ENCODE measurements at regions not wholly inside any gene's neighbourhood (a gene's known extent, or its start where the extent isn't known, plus 50 kb on each side); places are given as distances from the start of the nearest gene placed in this dataset.

- no peaks in the 10 kb centered on the region for H3K4me1 Mint-ChIP-seq (ENCODE audit: low read depth)
- DNase-seq, result no peak
- no peak overlapping the region for H3K27ac Mint-ChIP-seq
- CTCF ChIA-PET, result no interaction called here
- no peak overlapping the region for H3K4me3 Mint-ChIP-seq
- H3K36me3 Mint-ChIP-seq (ENCODE audit: low read depth), result no peaks in the 10 kb centered on the region
- intact Hi-C loops (cut with micrococcal nuclease), result no loop called here
- peaks cover 34% of the 10 kb centered on the region for H3K9me3 Mint-ChIP-seq
- no peaks in the 10 kb centered on the region for H3K27me3 Mint-ChIP-seq (ENCODE audit: low read depth)
Observed at GRCh38 chr16:76741623-76742022, 449.4 kb upstream of the MON1B start.

- Mint-ChIP-seq H3K27me3 (ENCODE audit: low read depth) (no peaks in the 10 kb centered on the region), H3K4me1 (ENCODE audit: low read depth) (no peaks in the 10 kb centered on the region), H3K9me3 (peaks cover 6% of the 10 kb centered on the region), H3K27ac (no peak overlapping the region), H3K4me3 (no peak overlapping the region), H3K36me3 (ENCODE audit: low read depth) (no peaks in the 10 kb centered on the region)
- no peak for DNase-seq
- CTCF ChIA-PET, result no interaction called here
- intact Hi-C loops (cut with micrococcal nuclease), result no loop called here
Observed at GRCh38 chr16:76748461-76749348, 442.3 kb upstream of the MON1B start.

- Mint-ChIP-seq H3K27me3 (ENCODE audit: low read depth) (no peaks in the 10 kb centered on the region), H3K36me3 (ENCODE audit: low read depth) (no peaks in the 10 kb centered on the region)
Observed at GRCh38 chr16:76749780-76750375, 441.1 kb upstream of the MON1B start.

GRCh38 chr16:76755496-76755895 is 435.5 kb upstream of the MON1B start:
- CTCF ChIA-PET, result no interaction called here
- peaks cover 7% of the 10 kb centered on the region for H3K9me3 Mint-ChIP-seq
- no peak for DNase-seq
- no peaks in the 10 kb centered on the region for H3K4me1 Mint-ChIP-seq (ENCODE audit: low read depth)
- no peaks in the 10 kb centered on the region for H3K36me3 Mint-ChIP-seq (ENCODE audit: low read depth)
- H3K27me3 Mint-ChIP-seq (ENCODE audit: low read depth), result no peaks in the 10 kb centered on the region
- intact Hi-C loops (cut with micrococcal nuclease), result no loop called here
- no peak overlapping the region for H3K4me3 Mint-ChIP-seq
- no peak overlapping the region for H3K27ac Mint-ChIP-seq

More at GRCh38 chr16:76749780-76750375, 441.1 kb upstream of the MON1B start:
- intact Hi-C loops (cut with micrococcal nuclease), result no loop called here
- Mint-ChIP-seq H3K4me3 (no peak overlapping the region), H3K4me1 (ENCODE audit: low read depth) (no peaks in the 10 kb centered on the region), H3K9me3 (peaks cover 4% of the 10 kb centered on the region), H3K27ac (no peak overlapping the region)
- CTCF ChIA-PET, result interaction anchor here (0.7 kb wide), 1 partner anchor 285 kb away, joined by 6 read pairs; no protein-coding TSS in a partner anchor
- DNase-seq, result no peak

GRCh38 chr16:76756423-76756822 is 434.6 kb upstream of the MON1B start:
- Mint-ChIP-seq H3K27me3 (ENCODE audit: low read depth) (no peaks in the 10 kb centered on the region), H3K36me3 (ENCODE audit: low read depth) (no peaks in the 10 kb centered on the region), H3K4me3 (no peak overlapping the region), H3K9me3 (peaks cover 10% of the 10 kb centered on the region), H3K27ac (no peak overlapping the region), H3K4me1 (ENCODE audit: low read depth) (no peaks in the 10 kb centered on the region)
- CTCF ChIA-PET, result no interaction called here
- intact Hi-C loops (cut with micrococcal nuclease), result no loop called here
- DNase-seq, result no peak

GRCh38 chr16:76756951-76757350 is 434.0 kb upstream of the MON1B start:
- H3K27ac Mint-ChIP-seq, result no peak overlapping the region
- H3K36me3 Mint-ChIP-seq (ENCODE audit: low read depth), result no peaks in the 10 kb centered on the region
- DNase-seq, result no peak
- no peaks in the 10 kb centered on the region for H3K27me3 Mint-ChIP-seq (ENCODE audit: low read depth)
- no peaks in the 10 kb centered on the region for H3K4me1 Mint-ChIP-seq (ENCODE audit: low read depth)
- H3K4me3 Mint-ChIP-seq, result no peak overlapping the region
- peaks cover 10% of the 10 kb centered on the region for H3K9me3 Mint-ChIP-seq
- intact Hi-C loops (cut with micrococcal nuclease), result no loop called here
- CTCF ChIA-PET, result no interaction called here

- peaks cover 7% of the 10 kb centered on the region for H3K9me3 Mint-ChIP-seq
- no peaks in the 10 kb centered on the region for H3K27me3 Mint-ChIP-seq (ENCODE audit: low read depth)
- intact Hi-C loops (cut with micrococcal nuclease), result no loop called here
Observed at GRCh38 chr16:76766538-76766937, 424.5 kb upstream of the MON1B start.

GRCh38 chr16:76768316-76768715 is 422.7 kb upstream of the MON1B start:
- H3K27me3 Mint-ChIP-seq (ENCODE audit: low read depth), result no peaks in the 10 kb centered on the region
- H3K27ac Mint-ChIP-seq, result no peak overlapping the region
- H3K4me1 Mint-ChIP-seq (ENCODE audit: low read depth), result no peaks in the 10 kb centered on the region
- DNase-seq, result no peak
- peaks cover 3% of the 10 kb centered on the region for H3K9me3 Mint-ChIP-seq
- intact Hi-C loops (cut with micrococcal nuclease), result no loop called here
- CTCF ChIA-PET, result no interaction called here
- no peaks in the 10 kb centered on the region for H3K36me3 Mint-ChIP-seq (ENCODE audit: low read depth)
- H3K4me3 Mint-ChIP-seq, result no peak overlapping the region

More at GRCh38 chr16:76766538-76766937, 424.5 kb upstream of the MON1B start:
- DNase-seq, result no peak
- H3K4me3 Mint-ChIP-seq, result no peak overlapping the region
- no peaks in the 10 kb centered on the region for H3K36me3 Mint-ChIP-seq (ENCODE audit: low read depth)
- no peaks in the 10 kb centered on the region for H3K4me1 Mint-ChIP-seq (ENCODE audit: low read depth)
- CTCF ChIA-PET, result no interaction called here
- no peak overlapping the region for H3K27ac Mint-ChIP-seq

- H3K27me3 Mint-ChIP-seq (ENCODE audit: low read depth), result no peaks in the 10 kb centered on the region
- intact Hi-C loops (cut with micrococcal nuclease), result no loop called here
- no peak for DNase-seq
- no peak overlapping the region for H3K27ac Mint-ChIP-seq
- no peaks in the 10 kb centered on the region for H3K4me1 Mint-ChIP-seq (ENCODE audit: low read depth)
- no peak overlapping the region for H3K4me3 Mint-ChIP-seq
- H3K9me3 Mint-ChIP-seq, result peaks cover 3% of the 10 kb centered on the region
- H3K36me3 Mint-ChIP-seq (ENCODE audit: low read depth), result no peaks in the 10 kb centered on the region
- CTCF ChIA-PET, result interaction anchor here (0.6 kb wide), 1 partner anchor 30 kb away, joined by 3 read pairs; no protein-coding TSS in a partner anchor
Observed at GRCh38 chr16:76768948-76769347, 422.0 kb upstream of the MON1B start.

GRCh38 chr16:76771216-76771615 is 419.8 kb upstream of the MON1B start:
- no peaks in the 10 kb centered on the region for H3K36me3 Mint-ChIP-seq (ENCODE audit: low read depth)
- DNase-seq, result no peak
- no peaks in the 10 kb centered on the region for H3K27me3 Mint-ChIP-seq (ENCODE audit: low read depth)
- intact Hi-C loops (cut with micrococcal nuclease), result no loop called here
- H3K4me3 Mint-ChIP-seq, result no peak overlapping the region
- H3K4me1 Mint-ChIP-seq (ENCODE audit: low read depth), result no peaks in the 10 kb centered on the region
- peaks cover 1% of the 10 kb centered on the region for H3K9me3 Mint-ChIP-seq
- CTCF ChIA-PET, result interaction anchor here (0.5 kb wide), 1 partner anchor 798 kb away, joined by 3 read pairs; no protein-coding TSS in a partner anchor
- H3K27ac Mint-ChIP-seq, result no peak overlapping the region

- Mint-ChIP-seq H3K36me3 (ENCODE audit: low read depth) (no peaks in the 10 kb centered on the region), H3K27ac (no peak overlapping the region), H3K4me3 (no peak overlapping the region), H3K4me1 (ENCODE audit: low read depth) (no peaks in the 10 kb centered on the region), H3K27me3 (ENCODE audit: low read depth) (no peaks in the 10 kb centered on the region), H3K9me3 (no peaks in the 10 kb centered on the region)
- CTCF ChIA-PET, result no interaction called here
- intact Hi-C loops (cut with micrococcal nuclease), result no loop called here
- no peak for DNase-seq
Observed at GRCh38 chr16:76777721-76778465, 413.1 kb upstream of the MON1B start.

GRCh38 chr16:76780556-76780955 is 410.4 kb upstream of the MON1B start:
- H3K4me1 Mint-ChIP-seq (ENCODE audit: low read depth), result no peaks in the 10 kb centered on the region
- DNase-seq, result no peak
- no peak overlapping the region for H3K4me3 Mint-ChIP-seq
- no peaks in the 10 kb centered on the region for H3K36me3 Mint-ChIP-seq (ENCODE audit: low read depth)
- CTCF ChIA-PET, result interaction anchor here (0.6 kb wide), 1 partner anchor 27 kb away, joined by 3 read pairs; no protein-coding TSS in a partner anchor
- no peaks in the 10 kb centered on the region for H3K27me3 Mint-ChIP-seq (ENCODE audit: low read depth)
- no peak overlapping the region for H3K27ac Mint-ChIP-seq
- H3K9me3 Mint-ChIP-seq, result peaks cover 4% of the 10 kb centered on the region
- intact Hi-C loops (cut with micrococcal nuclease), result no loop called here
